Mesendoderm (in vitro differentiated cells): ENCODE measurements at regions not wholly inside any gene's neighbourhood (a gene's known extent, or its start where the extent isn't known, plus 50 kb on each side); places are given as distances from the start of the nearest gene placed in this dataset.

Source experiments
- DNase-seq: peaks from one replicate; pipeline ENCODE4 v3.0.0; 2013
- H2AK5ac ChIP-seq: 2 replicates; pipeline ENCODE4 v1.6.1; 2013; ENCODE audit warnings: low read length, inconsistent platforms
- H2BK120ac ChIP-seq: 2 replicates; pipeline ENCODE4 v1.6.1; 2013; ENCODE audit warnings: low read depth, mild to moderate bottlenecking, low read length, moderate library complexity, mixed read lengths
- H2BK15ac ChIP-seq: replicated peaks from 2 replicates; pipeline ENCODE4 v1.6.1; 2013; ENCODE audit warnings: low read depth, mild to moderate bottlenecking, moderate library complexity
- H2BK5ac ChIP-seq: 2 replicates; pipeline ENCODE4 v1.6.1; 2013; ENCODE audit warnings: low read length, inconsistent platforms
- H3K18ac ChIP-seq: 2 replicates; pipeline ENCODE4 v1.6.1; 2013; ENCODE audit warnings: mild to moderate bottlenecking, low read length, mixed read lengths
- H3K23ac ChIP-seq: one replicate; pipeline ENCODE4 v1.6.1; 2013; ENCODE audit warnings: low read length
- H3K27ac ChIP-seq: 2 replicates; pipeline ENCODE4 v1.5.1; 2013; ENCODE audit warnings: low read depth, mild to moderate bottlenecking, inconsistent platforms, low read length, moderate library complexity
- H3K27me3 ChIP-seq: 2 replicates; pipeline ENCODE4 v1.6.1; 2013; ENCODE audit warnings: low read length, control low read depth, mild to moderate bottlenecking, inconsistent platforms; ENCODE audit not compliant: insufficient read depth, poor library complexity
- H3K36me3 ChIP-seq: 2 replicates; pipeline ENCODE4 v1.6.1; 2013; ENCODE audit warnings: low read length, inconsistent platforms; ENCODE audit not compliant: control insufficient read depth, insufficient read depth
- H3K4ac ChIP-seq: one replicate; pipeline ENCODE4 v1.6.1; 2013; ENCODE audit warnings: low read depth, mild to moderate bottlenecking, low read length, moderate library complexity
- H3K4me1 ChIP-seq: 2 replicates; pipeline ENCODE4 v1.6.1; 2013; ENCODE audit warnings: low read depth, low read length, inconsistent platforms; ENCODE audit not compliant: control insufficient read depth
- H3K4me2 ChIP-seq: 2 replicates; pipeline ENCODE4 v1.6.1; 2013; ENCODE audit warnings: low read length
- H3K4me3 ChIP-seq: 2 replicates; pipeline ENCODE4 v1.5.1; 2013; ENCODE audit warnings: mild to moderate bottlenecking, low read length
- H3K56ac ChIP-seq: one replicate; pipeline ENCODE4 v1.6.1; 2013; ENCODE audit warnings: low read length
- H3K79me1 ChIP-seq: 2 replicates; pipeline ENCODE4 v1.6.1; 2013; ENCODE audit warnings: low read length, inconsistent platforms
- H3K79me2 ChIP-seq: 2 replicates; pipeline ENCODE4 v1.6.1; 2013; ENCODE audit warnings: mild to moderate bottlenecking, low read length; ENCODE audit not compliant: control insufficient read depth, insufficient read depth
- H3K9ac ChIP-seq: 2 replicates; pipeline ENCODE4 v1.6.1; 2013; ENCODE audit warnings: low read length, inconsistent platforms
- H4K5ac ChIP-seq: one replicate; pipeline ENCODE4 v1.6.1; 2013; ENCODE audit warnings: low read length
- H4K8ac ChIP-seq: one replicate; pipeline ENCODE4 v1.6.1; 2013; ENCODE audit warnings: low read depth, mild to moderate bottlenecking, control low read depth, low read length, moderate library complexity
- WGBS: extraction: QIAGEN DNeasy Blood & Tissue Kit; methylation state at CpG from one replicate; pipeline ENCODE4 v1.1.7; 2013; ENCODE audit warnings: low lambda C conversion rate, missing lambda C conversion rate; ENCODE audit not compliant: insufficient coverage; ENCODE audit errors: extremely low coverage; 5-methylcytosine and 5-hydroxymethylcytosine counted together

- H3K79me2 ChIP-seq = no peaks in the 10 kb centered on the region
- H3K18ac ChIP-seq = no peak overlapping the region
- H3K4me2 ChIP-seq = no peak overlapping the region
- no peak overlapping the region for H3K27ac ChIP-seq
- no peaks in the 10 kb centered on the region for H3K27me3 ChIP-seq
- H2BK15ac ChIP-seq = no peak overlapping the region
- H2BK5ac ChIP-seq = no peak overlapping the region
- H2AK5ac ChIP-seq = no peak overlapping the region
- no peak overlapping the region for H3K56ac ChIP-seq
- no peak overlapping the region for H4K8ac ChIP-seq
- no peak overlapping the region for H3K4ac ChIP-seq
- H3K79me1 ChIP-seq = no peaks in the 10 kb centered on the region
- no peak overlapping the region for H3K4me3 ChIP-seq
- H3K36me3 ChIP-seq = no peaks in the 10 kb centered on the region
- no peaks in the 10 kb centered on the region for H3K4me1 ChIP-seq
- no peak overlapping the region for H4K5ac ChIP-seq
- no peak overlapping the region for H2BK120ac ChIP-seq
- peak; percentile 25 for DNase-seq
- H3K9ac ChIP-seq = no peak overlapping the region
- no peak overlapping the region for H3K23ac ChIP-seq
- no CpG with 5 or more reads among the region's 9 CpGs for WGBS
Observed at GRCh38 chr4:24680746-24681448, 96.5 kb upstream of the DHX15 start.

- H3K79me1 ChIP-seq = no peaks in the 10 kb centered on the region
- no peaks in the 10 kb centered on the region for H3K27me3 ChIP-seq
- no peak overlapping the region for H3K23ac ChIP-seq
- H3K4me3 ChIP-seq = no peak overlapping the region
- H4K8ac ChIP-seq = no peak overlapping the region
- H2AK5ac ChIP-seq = no peak overlapping the region
- DNase-seq = peak; percentile 24
- no peak overlapping the region for H3K4ac ChIP-seq
- no CpG with 5 or more reads among the region's 7 CpGs for WGBS
- no peaks in the 10 kb centered on the region for H3K36me3 ChIP-seq
- no peak overlapping the region for H2BK5ac ChIP-seq
- no peak overlapping the region for H3K56ac ChIP-seq
- H3K9ac ChIP-seq = no peak overlapping the region
- H2BK15ac ChIP-seq = no peak overlapping the region
- H3K79me2 ChIP-seq = no peaks in the 10 kb centered on the region
- H3K18ac ChIP-seq = no peak overlapping the region
- H2BK120ac ChIP-seq = no peak overlapping the region
- no peak overlapping the region for H3K4me2 ChIP-seq
- H3K27ac ChIP-seq = no peak overlapping the region
- no peak overlapping the region for H4K5ac ChIP-seq
- no peaks in the 10 kb centered on the region for H3K4me1 ChIP-seq
Observed at GRCh38 chr4:24683116-24683515, 98.8 kb upstream of the DHX15 start.

- no peak overlapping the region for H2BK120ac ChIP-seq
- H4K5ac ChIP-seq = no peak overlapping the region
- no peak overlapping the region for H2AK5ac ChIP-seq
- no peak overlapping the region for H2BK5ac ChIP-seq
- no peaks in the 10 kb centered on the region for H3K4me1 ChIP-seq
- H3K36me3 ChIP-seq = no peaks in the 10 kb centered on the region
- no peaks in the 10 kb centered on the region for H3K79me1 ChIP-seq
- no peak overlapping the region for H3K18ac ChIP-seq
- H3K79me2 ChIP-seq = no peaks in the 10 kb centered on the region
- DNase-seq = peak; percentile 57
- H3K4me3 ChIP-seq = no peak overlapping the region
- no peak overlapping the region for H4K8ac ChIP-seq
- H3K4me2 ChIP-seq = no peak overlapping the region
- no peak overlapping the region for H3K23ac ChIP-seq
- H3K9ac ChIP-seq = no peak overlapping the region
- H3K27ac ChIP-seq = no peak overlapping the region
- WGBS = no CpG with 5 or more reads among the region's 13 CpGs
- H3K27me3 ChIP-seq = no peaks in the 10 kb centered on the region
- H3K56ac ChIP-seq = no peak overlapping the region
- H2BK15ac ChIP-seq = no peak overlapping the region
- no peak overlapping the region for H3K4ac ChIP-seq
Observed at GRCh38 chr4:24686866-24687692, 102.7 kb upstream of the DHX15 start.

GRCh38 chr4:24688453-24688852 is 104.1 kb upstream of the DHX15 start:
- H3K27me3 ChIP-seq = no peaks in the 10 kb centered on the region
- no CpG with 5 or more reads among the region's 3 CpGs for WGBS
- H4K5ac ChIP-seq = no peak overlapping the region
- no peak overlapping the region for H3K27ac ChIP-seq
- no peaks in the 10 kb centered on the region for H3K79me1 ChIP-seq
- H4K8ac ChIP-seq = no peak overlapping the region
- no peaks in the 10 kb centered on the region for H3K36me3 ChIP-seq
- no peaks in the 10 kb centered on the region for H3K4me1 ChIP-seq
- no peak overlapping the region for H2BK15ac ChIP-seq
- no peak overlapping the region for H3K4ac ChIP-seq
- H3K79me2 ChIP-seq = no peaks in the 10 kb centered on the region
- no peak overlapping the region for H3K18ac ChIP-seq
- no peak overlapping the region for H3K56ac ChIP-seq
- DNase-seq = no peak
- no peak overlapping the region for H3K23ac ChIP-seq
- no peak overlapping the region for H3K4me2 ChIP-seq
- H3K9ac ChIP-seq = no peak overlapping the region
- no peak overlapping the region for H2AK5ac ChIP-seq
- H2BK120ac ChIP-seq = no peak overlapping the region
- no peak overlapping the region for H2BK5ac ChIP-seq
- H3K4me3 ChIP-seq = no peak overlapping the region

- no peak for DNase-seq
- H3K9ac ChIP-seq = no peak overlapping the region
- no CpG with 5 or more reads among the region's 1 CpG for WGBS
- H3K4me1 ChIP-seq = no peaks in the 10 kb centered on the region
- H3K79me2 ChIP-seq = no peaks in the 10 kb centered on the region
- H3K56ac ChIP-seq = no peak overlapping the region
- H4K8ac ChIP-seq = no peak overlapping the region
- H2BK15ac ChIP-seq = no peak overlapping the region
- H3K36me3 ChIP-seq = no peaks in the 10 kb centered on the region
- no peak overlapping the region for H3K18ac ChIP-seq
- no peak overlapping the region for H4K5ac ChIP-seq
- H3K27me3 ChIP-seq = no peaks in the 10 kb centered on the region
- peak overlapping the region; percentile 15 for H3K23ac ChIP-seq
- H2BK120ac ChIP-seq = no peak overlapping the region
- H2AK5ac ChIP-seq = no peak overlapping the region
- H3K4me2 ChIP-seq = no peak overlapping the region
- no peak overlapping the region for H3K4me3 ChIP-seq
- H3K27ac ChIP-seq = no peak overlapping the region
- H3K4ac ChIP-seq = no peak overlapping the region
- no peaks in the 10 kb centered on the region for H3K79me1 ChIP-seq
- no peak overlapping the region for H2BK5ac ChIP-seq
Observed at GRCh38 chr4:24689212-24689611, 104.9 kb upstream of the DHX15 start.
